K562 (cell line): ENCODE measurements at regions not wholly inside any gene's neighbourhood (a gene's known extent, or its start where the extent isn't known, plus 50 kb on each side); places are given as distances from the start of the nearest gene placed in this dataset.

ENCODE experiments used
- ATAC-seq: fragments of 200-7000 bp; cut with Tn5 transposase; 3 replicates; pipeline ENCODE4 v1.9.1; 2020; ENCODE audit warnings: moderate library complexity
- BruUV-seq: library from RNA; stranded (reverse); fragments of 400-500 nt; replicated peaks from 2 replicates; lab custom pipeline; 2021; lab: Mats Ljungman, UMichigan
- CTCF ChIA-PET: fragments of 300-600 bp; formaldehyde crosslinking; extraction: SDS; loops from one replicate; lab custom pipeline; 2021; ENCODE audit warnings: low intra/inter-chr PET ratio; lab: Yijun Ruan, JAX
- POLR2A ChIA-PET: fragments of 300-600, 350-650 bp; sonication (Branson Sonifier 250); formaldehyde crosslinking; extraction: SDS; loops from one replicate; lab custom pipeline; 2021; ENCODE audit warnings: antibody characterized with exemption, inconsistent platforms; lab: Yijun Ruan, JAX
- DNase-seq, 4 experiments: peaks; one replicate each; pipeline versions ENCODE4 v3.0.0 to v3.0.0-alpha.2; 2011 to 2018; ENCODE audit warnings: low spot score in 3 of 4, mixed read lengths in 3 of 4; ENCODE audit errors: extremely low read depth in 1 of 4
- FAIRE-seq: peaks from 2 replicates; lab custom pipeline; 2011; peaks lifted over from hg19 to GRCh38; lab: Jason Lieb, UNC
- H2AFZ ChIP-seq: 2 replicates; pipeline ENCODE4 v1.6.0; 2011; ENCODE audit warnings: low read depth, low read length, control low read depth, inconsistent platforms
- H3K27ac ChIP-seq: fragments of 200-600 bp; 3 replicates; pipeline ENCODE4 v1.8.0; 2011; ENCODE audit warnings: low read depth, mild to moderate bottlenecking, control low read depth, inconsistent platforms, low read length, moderate library complexity, mixed read lengths; ENCODE audit errors: extremely low read depth
- H3K27me3 ChIP-seq, 2 experiments: fragments of 300-600 bp in 1 of 2; 2 replicates in 1 of 2; 3 replicates in 1 of 2; pipeline versions ENCODE4 v1.6.0 to v1.8.0; 2011; ENCODE audit warnings: inconsistent platforms in 2 of 2, low read length in 2 of 2, mild to moderate bottlenecking in 1 of 2, mixed read lengths in 1 of 2, moderate library complexity in 1 of 2; ENCODE audit not compliant: control insufficient read depth in 2 of 2, insufficient read depth in 2 of 2
- H3K36me3 ChIP-seq: fragments of 300-600 bp; 3 replicates; pipeline ENCODE4 v1.8.0; 2011; ENCODE audit warnings: mild to moderate bottlenecking, low read length, inconsistent platforms; ENCODE audit not compliant: control insufficient read depth, insufficient read depth
- H3K4me1 ChIP-seq, 2 experiments: fragments of 200-600 bp in 1 of 2; replicated peaks in 1 of 2; 2 replicates in 1 of 2; 3 replicates in 1 of 2; pipeline versions ENCODE4 v1.5.1 to v1.8.0; 2011; ENCODE audit warnings: inconsistent platforms in 2 of 2, low read length in 2 of 2, mild to moderate bottlenecking in 1 of 2, mixed read lengths in 1 of 2, moderate library complexity in 1 of 2; ENCODE audit not compliant: control insufficient read depth in 2 of 2, insufficient read depth in 2 of 2
- H3K4me2 ChIP-seq: 2 replicates; pipeline ENCODE4 v1.6.1; 2011; ENCODE audit warnings: low read length, control low read depth, inconsistent platforms, mixed read lengths; ENCODE audit not compliant: insufficient read depth
- H3K4me3 ChIP-seq: fragments of 200-600 bp; sonication (generic), shearing (Covaris generic); 2 replicates; pipeline ENCODE4 v1.5.1; 2016; ENCODE audit warnings: control low read depth, inconsistent platforms
- H3K79me2 ChIP-seq: fragments of 200-600 bp; 3 replicates; pipeline ENCODE4 v1.8.0; 2011; ENCODE audit warnings: low read length, inconsistent platforms; ENCODE audit not compliant: control insufficient read depth, insufficient read depth
- H3K9ac ChIP-seq, 2 experiments: 2 replicates each; pipeline versions ENCODE4 v1.6.0 to v1.6.1; 2011; ENCODE audit warnings: low read depth in 2 of 2, low read length in 2 of 2, control low read depth in 1 of 2, inconsistent platforms in 1 of 2, mild to moderate bottlenecking in 1 of 2, mixed read lengths in 1 of 2; ENCODE audit not compliant: insufficient read depth in 1 of 2
- H3K9me1 ChIP-seq: one replicate; pipeline ENCODE4 v1.6.0; 2011; ENCODE audit warnings: inconsistent platforms, mild to moderate bottlenecking, low read length, moderate library complexity; ENCODE audit not compliant: control insufficient read depth, insufficient read depth
- H3K9me3 ChIP-seq: replicated peaks from 2 replicates; pipeline ENCODE4 v1.5.1; 2011; ENCODE audit warnings: low read depth, low read length, inconsistent platforms; ENCODE audit not compliant: control insufficient read depth, insufficient read depth
- H4K20me1 ChIP-seq: replicated peaks from 2 replicates; pipeline ENCODE4 v1.6.1; 2011; ENCODE audit warnings: low read length, inconsistent platforms, mixed read lengths; ENCODE audit not compliant: control insufficient read depth, insufficient read depth
- BRD4 ChIP-seq: fragments of 200-600 bp; sonication (generic); IDR thresholded peaks from 2 replicates; pipeline ENCODE4 v1.6.1; 2017; ENCODE audit warnings: inconsistent platforms
- E2F5 ChIP-seq: sonication (generic); formaldehyde crosslinking; IDR thresholded peaks from 2 replicates; pipeline ENCODE4 v1.8.0; 2022; ENCODE audit warnings: mild to moderate bottlenecking, missing genetic modification reagents
- FOSL1 ChIP-seq: fragments of 200-800 bp; sonication (Bioruptor generic); conservative IDR thresholded peaks from 2 replicates; pipeline ENCODE4 v1.6.1; 2016; ENCODE audit warnings: missing genetic modification characterization, missing compliant biosample characterization
- HMGXB4 ChIP-seq: sonication (generic); formaldehyde crosslinking; IDR thresholded peaks from 2 replicates; pipeline ENCODE4 v1.8.1; 2023; ENCODE audit warnings: mild to moderate bottlenecking, missing genetic modification reagents
- KDM5B ChIP-seq: fragments of 200-600 bp; sonication (generic); IDR thresholded peaks from 2 replicates; pipeline ENCODE4 v1.6.1; 2012; ENCODE audit warnings: low read depth, mild to moderate bottlenecking, moderate library complexity, low read length, control low read depth, inconsistent platforms; ENCODE audit not compliant: insufficient replicate concordance
- MCM7 ChIP-seq, 2 experiments: fragments of 450-650 bp; IDR thresholded peaks; 2 replicates each; pipeline ENCODE4 v1.6.1; 2016 to 2018
- NR4A1 ChIP-seq, 2 experiments: fragments of 250-450 bp in 1 of 2; fragments of 450-650 bp in 1 of 2; sonication (Bioruptor Pico) in 1 of 2; IDR thresholded peaks; 2 replicates each; pipeline versions ENCODE4 v1.4.0 to v1.6.1; 2016 to 2020; ENCODE audit warnings: mild to moderate bottlenecking in 2 of 2, missing compliant biosample characterization in 1 of 2, missing genetic modification characterization in 1 of 2, moderate library complexity in 1 of 2
- PML ChIP-seq: IDR thresholded peaks from 2 replicates; pipeline ENCODE4 v1.6.1; 2012; ENCODE audit warnings: low read length, inconsistent platforms
- RBM14 ChIP-seq: fragments of 200-400 bp; formaldehyde crosslinking; IDR thresholded peaks from 2 replicates; pipeline ENCODE4 v1.6.1; 2018; ENCODE audit warnings: low read depth, mild to moderate bottlenecking, low read length, moderate library complexity, borderline replicate concordance; ENCODE audit not compliant: insufficient read depth
- RBM25 ChIP-seq: fragments of 200-400 bp; formaldehyde crosslinking; IDR thresholded peaks from 2 replicates; pipeline ENCODE4 v1.6.1; 2018; ENCODE audit warnings: low read length, low read depth, moderate library complexity; ENCODE audit not compliant: severe bottlenecking
- RBM34 ChIP-seq: fragments of 200-400 bp; formaldehyde crosslinking; IDR thresholded peaks from 2 replicates; pipeline ENCODE4 v1.6.1; 2018; ENCODE audit warnings: low read length, borderline replicate concordance; ENCODE audit not compliant: insufficient read depth
- SLC30A9 ChIP-seq: fragments of 250-450 bp; sonication (Bioruptor Pico); IDR thresholded peaks from 2 replicates; pipeline ENCODE4 v1.8.0; 2022; ENCODE audit warnings: mild to moderate bottlenecking, moderate library complexity
- ZBTB17 ChIP-seq: fragments of 450-650 bp; formaldehyde crosslinking; IDR thresholded peaks from 2 replicates; pipeline ENCODE4 v1.4.0; 2020; ENCODE audit warnings: mild to moderate bottlenecking
- ZNF830 ChIP-seq: fragments of 250-450 bp; sonication (Bioruptor Pico); IDR thresholded peaks from 2 replicates; pipeline ENCODE4 v1.5.0; 2021; ENCODE audit warnings: mild to moderate bottlenecking
- WGBS: fragments of 100-300 bp; shearing (Covaris generic); methylation state at CpG from one replicate; pipeline ENCODE4 v1.1.6; 2016; ENCODE audit warnings: low coverage, mixed read lengths; ENCODE audit not compliant: insufficient coverage; ENCODE audit errors: missing lambda C conversion rate; 5-methylcytosine and 5-hydroxymethylcytosine counted together
- in situ Hi-C: fragments of 300-500 bp; cut with MboI; formaldehyde crosslinking; loops from 4 replicates; pipeline ENCODE4 v1.15.0; 2018; ENCODE audit warnings: inconsistent platforms, mixed read lengths
- intact Hi-C: fragments of 100-400 bp; cut with micrococcal nuclease; formaldehyde crosslinking; loops from 2 replicates; pipeline ENCODE4 v1.14.2; 2022

- H4K20me1 ChIP-seq = no peaks in the 10 kb centered on the region
- BruUV-seq = no TSS peak
- in situ Hi-C loops = no loop called here
- TF ChIP-seq ZNF830 = no peak
- no peak for TF ChIP-seq E2F5 (CRISPR knock-in tag)
- TF ChIP-seq NR4A1 (CRISPR knock-in tag; IDR thresholded peaks at IDR 0.05) = no peak
- TF ChIP-seq NR4A1 (tag; IDR thresholded peaks at IDR 0.05) = no peak
- TF ChIP-seq KDM5B = no peak
- no peak for TF ChIP-seq MCM7 (IDR thresholded peaks at IDR 0.05)
- no peak for TF ChIP-seq ZBTB17 (CRISPR knock-in tag)
- no peak for TF ChIP-seq BRD4
- TF ChIP-seq PML = no peak
- no peak for TF ChIP-seq HMGXB4
- TF ChIP-seq RBM14 = no peak
- TF ChIP-seq RBM34 = no peak
- no peak for TF ChIP-seq RBM25
- no peak for TF ChIP-seq SLC30A9 (CRISPR knock-in tag)
- no peak for TF ChIP-seq FOSL1 (tag)
- no peaks in the 10 kb centered on the region for H3K4me1 ChIP-seq
- ATAC-seq (no peak), DNase-seq (no peak), FAIRE-seq (no peak)
- POLR2A ChIA-PET = no interaction called here
- intact Hi-C loops = no loop called here
- H3K9me1 ChIP-seq = no peaks in the 10 kb centered on the region
- no peaks in the 10 kb centered on the region for H3K36me3 ChIP-seq
- H3K9me3 ChIP-seq = no peaks in the 10 kb centered on the region; the same call in 1 of the 2 replicates
- H3K4me2 ChIP-seq = no peak overlapping the region
- H3K9ac ChIP-seq = no peak overlapping the region
- no peaks in the 10 kb centered on the region for H3K79me2 ChIP-seq
- 5% methylated on average over 2 of the region's 2 CpGs for WGBS
- H2AFZ ChIP-seq = no peak overlapping the region
- no peaks in the 10 kb centered on the region for H3K27me3 ChIP-seq
- no peak overlapping the region for H3K4me3 ChIP-seq
- CTCF ChIA-PET = no interaction called here
- no peak overlapping the region for H3K27ac ChIP-seq
These were observed 684.6 kb upstream of the MARCKS start for GRCh38 chr6:113172531-113172966.
